Psoas muscle (tissue), 7 donors: ENCODE measurements at regions not wholly inside any gene's neighbourhood (a gene's known extent, or its start where the extent isn't known, plus 50 kb on each side); places are given as distances from the start of the nearest gene placed in this dataset.

ENCODE experiments used
- ATAC-seq, 4 donors: fragments of 200-7000 bp; cut with Tn5 transposase; one replicate each; pipeline ENCODE4 v1.9.1; 2020; ENCODE audit warnings: moderate library complexity in 3 of 4, mild to moderate bottlenecking in 2 of 4
- DNase-seq, 2 donors: peaks; one replicate each; pipeline ENCODE4 v3.0.0-alpha.2; 2020
- H3K27ac ChIP-seq: fragments of 200-600 bp; one replicate; pipeline ENCODE4 v1.8.0; 2022
- H3K27me3 ChIP-seq, 3 donors: fragments of 200-600 bp in 1 of 3; one replicate each; pipeline versions ENCODE4 v1.6.1 to v1.8.0; 2013 to 2022; ENCODE audit warnings: low read length in 2 of 3, mild to moderate bottlenecking in 2 of 3, moderate library complexity in 1 of 3; ENCODE audit not compliant: insufficient read depth in 3 of 3
- H3K36me3 ChIP-seq, 2 donors: fragments of 200-600 bp in 1 of 2; one replicate each; pipeline versions ENCODE4 v1.6.1 to v1.8.0; 2013 to 2022; ENCODE audit warnings: low read depth in 1 of 2, mild to moderate bottlenecking in 1 of 2, moderate library complexity in 1 of 2; ENCODE audit not compliant: insufficient read depth in 1 of 2
- H3K4me1 ChIP-seq: fragments of 200-600 bp; one replicate; pipeline ENCODE4 v1.8.0; 2022
- H3K4me3 ChIP-seq: fragments of 200-600 bp; one replicate; pipeline ENCODE4 v1.8.0; 2022; ENCODE audit warnings: mild to moderate bottlenecking
- H3K9me3 ChIP-seq: fragments of 200-600 bp; one replicate; pipeline ENCODE4 v1.8.0; 2022
- CTCF ChIP-seq: fragments of 200-600 bp; IDR thresholded peaks from one replicate; pipeline ENCODE4 v1.8.0; 2022; ENCODE audit warnings: antibody characterized with exemption
- WGBS, 3 donors: extraction: QIAGEN DNeasy Blood & Tissue Kit; methylation state at CpG; one replicate each; pipeline versions ENCODE4 v1.1.6 to v1.1.7; 2013; 5-methylcytosine and 5-hydroxymethylcytosine counted together
- intact Hi-C, 2 donors: fragments of 100-400 bp; cut with DNase I; formaldehyde crosslinking; loops; one replicate each; pipeline versions ENCODE4 v1.11.0 to v1.14.2; 2022
- donor health status: healthy with polysubstance abuse.
- donor health status: DM: no; HTN: no; CAD: no; lungs with moderate emphysema.
- donor health status: Bipolar disorder and iron deficiency.
- donor health status: healthy.
- donor health status: DM: yes; HTN: yes; CAD: no.
- donor health status: DM: no; HTN: no; CAD: no.
- donor health status: DM: yes; HTN: yes; CAD: no.

- DNase-seq = no peak
- no peaks in the 10 kb centered on the region for H3K27me3 ChIP-seq
- intact Hi-C loops = no loop called here
- ATAC-seq = no peak
- no peak for TF ChIP-seq CTCF
- H3K36me3 ChIP-seq = no peaks in the 10 kb centered on the region
- no peak overlapping the region for H3K4me3 ChIP-seq
- H3K27ac ChIP-seq = no peak overlapping the region
- no peaks in the 10 kb centered on the region for H3K4me1 ChIP-seq
- 60 to 69% (median 65%) methylated on average over 4 of the region's 4 CpGs for WGBS, 3 donors
- no peaks in the 10 kb centered on the region for H3K9me3 ChIP-seq
These were observed 363.4 kb downstream of the DAD1 start for GRCh38 chr14:22225516-22226140.

- Histone ChIP-seq H3K9me3 (no peaks in the 10 kb centered on the region), H3K36me3 (no peaks in the 10 kb centered on the region), H3K27ac (no peak overlapping the region), H3K4me3 (no peak overlapping the region), H3K27me3 (no peaks in the 10 kb centered on the region), H3K4me1 (no peaks in the 10 kb centered on the region)
- no peak for DNase-seq
- 10 to 22% (median 14%) methylated on average over 3 of the region's 3 CpGs for WGBS, 3 donors
- ATAC-seq = no peak
- intact Hi-C loops = no loop called here
- TF ChIP-seq CTCF = no peak
These were observed 367.5 kb downstream of the DAD1 start for GRCh38 chr14:22221508-22221907.

GRCh38 chr14:22220427-22220826 lies 368.6 kb downstream of the DAD1 start:
- H3K9me3 ChIP-seq = no peaks in the 10 kb centered on the region
- H3K4me1 ChIP-seq = no peaks in the 10 kb centered on the region
- no peaks in the 10 kb centered on the region for H3K27me3 ChIP-seq
- no peaks in the 10 kb centered on the region for H3K36me3 ChIP-seq
- no peak overlapping the region for H3K27ac ChIP-seq
- no peak for TF ChIP-seq CTCF
- 3 to 34% (median 20%) methylated on average over 1 of the region's 1 CpG for WGBS, 3 donors
- DNase-seq (no peak), ATAC-seq (no peak)
- no peak overlapping the region for H3K4me3 ChIP-seq
- intact Hi-C loops = no loop called here

- H3K27ac ChIP-seq = no peak overlapping the region
- no peaks in the 10 kb centered on the region for H3K27me3 ChIP-seq
- no peaks in the 10 kb centered on the region for H3K4me1 ChIP-seq
- intact Hi-C loops = no loop called here
- no peak for ATAC-seq
- WGBS, 3 donors = 72 to 93% (median 87%) methylated on average over 3 of the region's 3 CpGs
- H3K36me3 ChIP-seq = no peaks in the 10 kb centered on the region
- no peak for TF ChIP-seq CTCF
- H3K9me3 ChIP-seq = no peaks in the 10 kb centered on the region
- DNase-seq = no peak
- H3K4me3 ChIP-seq = no peak overlapping the region
These were observed 370.3 kb downstream of the DAD1 start for GRCh38 chr14:22218728-22219127.

GRCh38 chr14:22213120-22213519 lies 375.9 kb downstream of the DAD1 start:
- 72 to 74% (median 73%) methylated on average over 3 of the region's 3 CpGs for WGBS, 3 donors
- Histone ChIP-seq H3K4me3 (no peak overlapping the region), H3K27me3 (no peaks in the 10 kb centered on the region), H3K27ac (no peak overlapping the region), H3K4me1 (no peaks in the 10 kb centered on the region), H3K9me3 (no peaks in the 10 kb centered on the region), H3K36me3 (no peaks in the 10 kb centered on the region)
- ATAC-seq = no peak
- intact Hi-C loops = no loop called here
- no peak for TF ChIP-seq CTCF
- DNase-seq = no peak
